ENCODE measurements at regions not wholly inside any gene's neighbourhood (a gene's known extent, or its start where the extent isn't known, plus 50 kb on each side); places are given as distances from the start of the nearest gene placed in this dataset.

DNA sequence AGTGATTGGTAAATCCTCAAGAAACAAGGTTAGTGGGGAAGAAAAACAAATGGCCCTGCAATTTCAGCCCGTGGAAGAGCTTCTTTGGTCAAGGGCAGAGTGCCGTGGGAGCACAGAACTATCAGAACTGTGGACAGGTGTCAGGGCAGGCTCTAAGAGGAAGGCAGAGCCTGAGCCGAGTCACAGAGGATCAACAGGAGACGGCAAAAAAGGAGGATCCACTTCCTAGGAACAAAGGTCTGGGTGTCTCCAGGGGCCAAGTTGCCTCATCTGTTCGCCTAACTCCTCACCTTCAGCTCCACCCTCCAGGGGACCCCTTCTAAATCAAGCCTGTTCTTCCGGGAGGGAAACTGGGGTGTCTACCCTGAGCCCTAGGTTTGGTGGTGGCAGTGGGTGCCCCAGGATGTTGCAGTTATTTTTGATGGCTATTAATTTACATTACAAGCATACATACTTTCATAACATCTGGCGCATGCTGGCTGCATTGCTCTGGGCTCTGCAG lies 88.0 kb downstream of the FEM1C start:
- no peak for TF ChIP-seq POLR2A (IDR thresholded peaks at IDR 0.05; ENCODE audit: low read depth, low read length)
- no peak for TF ChIP-seq POLR2AphosphoS5 (IDR thresholded peaks at IDR 0.05; ENCODE audit: low read depth, low read length)

Measured in GM12892 (cell line).